ENCODE measurements at regions not wholly inside any gene's neighbourhood (a gene's known extent, or its start where the extent isn't known, plus 50 kb on each side); places are given as distances from the start of the nearest gene placed in this dataset.

DNA sequence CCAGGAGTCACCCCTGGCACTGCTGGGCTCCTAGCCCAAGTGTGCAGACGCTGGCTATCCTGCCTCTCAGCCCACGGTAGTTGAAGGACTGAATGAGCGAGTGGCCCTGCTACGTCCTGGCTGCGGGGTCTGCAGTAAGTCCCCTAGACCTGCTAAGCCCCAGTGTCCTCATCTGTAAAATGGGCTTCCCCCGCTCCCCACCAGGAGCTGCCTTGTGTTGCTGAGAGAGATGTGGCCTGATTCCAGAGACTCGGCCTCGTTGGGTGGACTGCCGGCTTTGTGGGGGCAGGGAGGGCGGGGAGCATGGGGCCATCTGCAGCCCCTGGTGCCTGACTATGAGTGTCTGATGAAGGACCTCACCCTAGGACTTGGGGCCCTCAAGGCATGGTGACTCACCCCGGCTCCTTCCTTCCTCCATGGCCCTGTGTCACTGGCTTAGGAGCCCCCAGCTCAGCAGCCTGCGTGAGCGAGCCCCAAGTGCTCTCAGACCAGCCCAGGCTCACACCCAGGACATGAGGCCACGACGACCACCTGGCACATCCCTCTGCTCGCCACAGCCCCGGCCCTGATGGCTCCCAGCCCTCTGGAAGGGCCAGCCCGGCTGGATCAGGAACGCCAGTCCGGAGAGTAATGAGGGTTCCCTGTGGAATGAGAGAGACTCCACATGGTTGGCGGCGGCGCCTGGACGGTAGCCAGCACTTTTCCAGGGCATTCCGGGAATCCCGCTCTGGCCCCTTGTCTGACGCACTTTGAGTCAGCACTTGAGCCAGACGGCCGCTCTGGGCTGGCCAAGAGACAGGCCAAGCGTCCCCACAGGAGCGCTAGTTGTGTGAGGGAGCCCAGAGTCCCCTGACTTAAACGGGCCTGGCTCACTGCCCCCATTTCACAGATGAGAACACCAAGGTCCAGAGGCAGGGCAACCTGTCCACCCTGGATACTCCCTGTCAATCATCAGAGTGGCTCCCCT, 50.5 kb upstream of the SHISAL1 start:
- Histone ChIP-seq H3K9me3 (ENCODE audit: low read depth) (no peaks in the 10 kb centered on the region), H4K20me1 (ENCODE audit: low read depth) (no peaks in the 10 kb centered on the region), H3K36me3 (no peaks in the 10 kb centered on the region), H3K27me3 (no peaks in the 10 kb centered on the region), H3K79me2 (ENCODE audit: low read depth) (no peaks in the 10 kb centered on the region), H3K4me1 (peaks cover 12% of the 10 kb centered on the region), H3F3A (ENCODE audit: low read depth) (no peaks in the 10 kb centered on the region), H2AFZ (replicated peaks) (no peak overlapping the region), H3K27ac (no peak overlapping the region), H3K4me2 (no peak overlapping the region), H3K9ac (no peak overlapping the region), H3K4me3 (no peak overlapping the region)
- H3K9me3 Mint-ChIP-seq: no peaks in the 10 kb centered on the region
- DNase-seq (ENCODE audit: low spot score): no peak
- no peak for TF ChIP-seq EZH2phosphoT487 (IDR thresholded peaks at IDR 0.05)
- no peak for TF ChIP-seq EZH2 (IDR thresholded peaks at IDR 0.05)
- no peaks in the 10 kb centered on the region for H3K36me3 Mint-ChIP-seq
- peaks cover 14% of the 10 kb centered on the region for H3K27me3 Mint-ChIP-seq (ENCODE audit: insufficient read depth, low read depth)
- no peak overlapping the region for H3K4me3 Mint-ChIP-seq
- H3K4me1 Mint-ChIP-seq: peaks cover 34% of the 10 kb centered on the region
- no peak overlapping the region for H3K27ac Mint-ChIP-seq

- no peak overlapping the region for H3K27ac ChIP-seq
- peaks cover 14% of the 10 kb centered on the region for H3K27me3 Mint-ChIP-seq (ENCODE audit: insufficient read depth, low read depth)
- H3K27me3 ChIP-seq: no peaks in the 10 kb centered on the region
- no peaks in the 10 kb centered on the region for H3K36me3 ChIP-seq
- no peaks in the 10 kb centered on the region for H3K79me2 ChIP-seq (ENCODE audit: low read depth)
- H3K27ac Mint-ChIP-seq: no peak overlapping the region
- no peak for DNase-seq (ENCODE audit: low spot score)
- no peak overlapping the region for H3K4me3 Mint-ChIP-seq
- peaks cover 20% of the 10 kb centered on the region for H3K4me1 ChIP-seq
- no peak overlapping the region for H3K9ac ChIP-seq
- no peak overlapping the region for H3K4me3 ChIP-seq
- no peaks in the 10 kb centered on the region for H4K20me1 ChIP-seq (ENCODE audit: low read depth)
- no peak overlapping the region for H2AFZ ChIP-seq (replicated peaks)
- H3K4me2 ChIP-seq: no peak overlapping the region
- no peaks in the 10 kb centered on the region for H3K36me3 Mint-ChIP-seq
- H3K9me3 Mint-ChIP-seq: no peaks in the 10 kb centered on the region
- peaks cover 43% of the 10 kb centered on the region for H3K4me1 Mint-ChIP-seq
- TF ChIP-seq EZH2 (IDR thresholded peaks at IDR 0.05) (no peak), EZH2phosphoT487 (IDR thresholded peaks at IDR 0.05) (no peak), CTCF (IDR thresholded peaks at IDR 0.05) (no peak)
- no peaks in the 10 kb centered on the region for H3K9me3 ChIP-seq (ENCODE audit: low read depth)
- peaks cover 8% of the 10 kb centered on the region for H3F3A ChIP-seq (ENCODE audit: low read depth)
These were observed 49.7 kb upstream of the SHISAL1 start for GRCh38 chr22:44362249-44363012.

Measured in neural progenitor cell (in vitro differentiated cells).